Stomach (tissue), 8 donors: ENCODE measurements at regions not wholly inside any gene's neighbourhood (a gene's known extent, or its start where the extent isn't known, plus 50 kb on each side); places are given as distances from the start of the nearest gene placed in this dataset.

Source experiments
- DNase-seq, 2 donors: peaks; one replicate each; pipeline versions ENCODE4 v3.0.0 to v3.0.0-alpha.2; 2013 to 2019
- H3K27ac ChIP-seq, 5 donors: fragments of 200-600 bp in 4 of 5; sonication (generic) in 4 of 5; one replicate each; pipeline ENCODE4 v1.5.1; 2013 to 2019; ENCODE audit warnings: mild to moderate bottlenecking in 1 of 5, moderate library complexity in 1 of 5
- H3K27me3 ChIP-seq, 3 donors: fragments of 200-600 bp; sonication (generic); one replicate each; pipeline ENCODE4 v1.5.1; 2017 to 2019; ENCODE audit warnings: mixed run types in 1 of 3
- H3K36me3 ChIP-seq, 4 donors: fragments of 200-600 bp; sonication (generic); 1 replicate in 3 of 4; 2 replicates in 1 of 4; pipeline ENCODE4 v1.5.1; 2016 to 2019
- H3K4me1 ChIP-seq, 4 donors: fragments of 200-600 bp; sonication (generic); one replicate each; pipeline ENCODE4 v1.5.1; 2016 to 2019
- H3K4me3 ChIP-seq, 4 donors: fragments of 200-600 bp; sonication (generic) in 3 of 4; one replicate each; pipeline ENCODE4 v1.5.1; 2016 to 2019; ENCODE audit warnings: mild to moderate bottlenecking in 1 of 4
- H3K9me3 ChIP-seq, 4 donors: fragments of 200-600 bp; sonication (generic); one replicate each; pipeline ENCODE4 v1.5.1; 2016 to 2019
- EP300 ChIP-seq: sonication (generic); formaldehyde crosslinking; IDR thresholded peaks from one replicate; pipeline ENCODE4 v1.6.1; 2017; ENCODE audit warnings: antibody characterized with exemption
- POLR2A ChIP-seq, 4 donors: fragments of 450-650 bp; IDR thresholded peaks; one replicate each; pipeline ENCODE4 v1.6.1; 2016; ENCODE audit warnings: antibody characterized with exemption in 4 of 4, control low read depth in 2 of 4, mild to moderate bottlenecking in 1 of 4, moderate library complexity in 1 of 4
- POLR2AphosphoS5 ChIP-seq, 3 donors: sonication (generic); formaldehyde crosslinking; IDR thresholded peaks; one replicate each; pipeline ENCODE4 v1.6.1; 2016; ENCODE audit warnings: antibody characterized with exemption in 3 of 3
- WGBS, 5 donors: extraction: QIAGEN DNeasy Blood & Tissue Kit in 3 of 5; methylation state at CpG; one replicate each; pipeline versions ENCODE4 v1.1.5 to v1.1.7; 2013 to 2018; 5-methylcytosine and 5-hydroxymethylcytosine counted together
- intact Hi-C: fragments of 100-400 bp; cut with DNase I; formaldehyde crosslinking; loops from one replicate; pipeline ENCODE4 v1.15.1; 2023; ENCODE audit warnings: low total_unique reads
- TF ChIP-seq, protein P1 (sequence below), 7 experiments: fragments of 450-650 bp in 4 of 7; fragments of 200-600 bp in 3 of 7; sonication (generic) in 3 of 7; IDR thresholded peaks; one replicate each; pipeline ENCODE4 v1.5.1; 2016 to 2019; ENCODE audit warnings: antibody characterized with exemption in 7 of 7, control low read depth in 2 of 7, mild to moderate bottlenecking in 1 of 7
- donor health status: healthy with polysubstance abuse.
- donor health status: Bipolar disorder and iron deficiency.
- donor health status: healthy.

DNA sequence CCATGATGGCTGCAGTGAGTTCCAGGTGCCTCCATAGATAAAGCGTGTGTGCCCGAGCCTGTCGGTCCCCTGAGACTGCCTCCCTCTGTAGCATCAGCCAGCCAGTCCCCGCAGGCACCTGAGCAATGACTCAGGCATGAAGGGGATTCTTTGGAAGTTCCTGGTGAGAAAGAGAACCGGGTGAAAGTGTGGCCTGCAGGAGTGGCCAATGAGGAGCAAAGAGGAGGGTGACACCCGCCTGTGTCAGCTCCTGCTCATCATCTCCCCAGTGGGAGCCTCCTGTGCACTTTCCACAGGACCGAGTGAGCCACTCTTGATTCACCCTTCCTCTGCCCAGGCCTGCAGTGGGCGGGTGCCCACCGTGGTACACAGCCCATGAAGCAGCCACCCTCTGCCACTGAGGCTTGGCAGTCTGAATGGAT lies 71.2 kb upstream of the PTPN1 start:
- no peak for DNase-seq
- Histone ChIP-seq H3K27me3 (no peaks in the 10 kb centered on the region), H3K9me3 (no peaks in the 10 kb centered on the region), H3K4me1 (peaks cover 7 to 35% (median 21%) of the 10 kb centered on the region in 4 donors), H3K4me3 (no peak overlapping the region), H3K27ac (peak overlapping the region in 2 of 5 donors; percentile 73 to 79), H3K36me3 (no peaks in the 10 kb centered on the region)
- 66 to 77% (median 73%) methylated on average over 9 of the region's 9 CpGs for WGBS, 5 donors
- intact Hi-C loops: no loop called here
- TF ChIP-seq EP300: no peak
- TF ChIP-seq POLR2AphosphoS5 (IDR thresholded peaks at IDR 0.05): peak in 1 of 3 donors; percentile 34

DNA sequence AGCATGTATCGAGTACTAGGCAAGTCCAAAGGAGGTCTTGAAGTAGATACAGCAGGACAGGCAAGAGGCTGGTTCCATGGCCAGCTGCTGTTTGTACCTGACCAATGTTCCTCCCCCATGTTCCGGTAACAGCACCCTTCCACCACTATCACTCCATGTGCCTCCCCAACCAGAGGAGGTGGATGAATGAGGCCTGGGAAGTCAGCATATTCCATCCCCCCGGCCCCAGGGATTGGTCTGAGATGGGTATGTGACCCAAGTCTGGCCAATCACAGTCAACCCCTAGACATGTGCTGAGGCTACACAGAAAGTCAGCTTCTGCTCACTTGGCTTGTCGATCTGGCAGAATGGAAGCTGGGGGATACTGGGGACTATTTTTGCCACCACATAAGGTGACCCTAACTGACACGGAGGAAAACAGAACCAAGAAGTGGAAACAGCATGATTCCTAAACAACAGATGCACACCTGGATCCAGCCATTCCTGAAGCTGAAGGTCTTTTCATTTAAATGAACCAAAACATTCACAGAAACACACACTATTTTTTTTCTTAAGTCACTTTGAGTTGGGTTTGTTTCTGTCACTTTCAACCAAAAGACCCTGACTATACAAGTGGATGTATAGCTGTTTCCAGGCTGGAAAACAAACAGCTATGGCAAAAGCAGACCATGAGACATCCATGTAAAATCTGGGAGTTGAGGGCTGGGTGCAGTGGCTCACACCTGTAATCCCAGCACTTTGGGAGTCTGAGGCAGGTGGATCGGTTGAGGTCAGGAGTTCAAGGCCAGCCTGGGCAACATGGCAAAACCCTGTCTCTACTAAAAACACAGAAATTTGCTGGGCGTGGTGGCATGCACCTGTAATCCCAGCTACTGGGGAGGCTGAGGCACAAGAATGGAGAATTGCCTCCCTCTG lies 70.4 kb upstream of the PTPN1 start:
- Histone ChIP-seq H3K36me3 (no peaks in the 10 kb centered on the region), H3K9me3 (no peaks in the 10 kb centered on the region), H3K4me3 (no peak overlapping the region), H3K27ac (peak overlapping the region; percentile 13 to 79 (median 27)), H3K27me3 (no peaks in the 10 kb centered on the region), H3K4me1 (peaks cover 0 to 27% (median 19%) of the 10 kb centered on the region in 4 donors)
- 92 to 98% (median 96%) methylated on average over 7 of the region's 7 CpGs for WGBS, 5 donors
- no peak for DNase-seq
- intact Hi-C loops: no loop called here
- no peak for TF ChIP-seq POLR2AphosphoS5 (IDR thresholded peaks at IDR 0.05)
- TF ChIP-seq EP300: no peak
- TF ChIP-seq POLR2A (IDR thresholded peaks at IDR 0.05): no peak
- TF ChIP-seq, protein P1, sequence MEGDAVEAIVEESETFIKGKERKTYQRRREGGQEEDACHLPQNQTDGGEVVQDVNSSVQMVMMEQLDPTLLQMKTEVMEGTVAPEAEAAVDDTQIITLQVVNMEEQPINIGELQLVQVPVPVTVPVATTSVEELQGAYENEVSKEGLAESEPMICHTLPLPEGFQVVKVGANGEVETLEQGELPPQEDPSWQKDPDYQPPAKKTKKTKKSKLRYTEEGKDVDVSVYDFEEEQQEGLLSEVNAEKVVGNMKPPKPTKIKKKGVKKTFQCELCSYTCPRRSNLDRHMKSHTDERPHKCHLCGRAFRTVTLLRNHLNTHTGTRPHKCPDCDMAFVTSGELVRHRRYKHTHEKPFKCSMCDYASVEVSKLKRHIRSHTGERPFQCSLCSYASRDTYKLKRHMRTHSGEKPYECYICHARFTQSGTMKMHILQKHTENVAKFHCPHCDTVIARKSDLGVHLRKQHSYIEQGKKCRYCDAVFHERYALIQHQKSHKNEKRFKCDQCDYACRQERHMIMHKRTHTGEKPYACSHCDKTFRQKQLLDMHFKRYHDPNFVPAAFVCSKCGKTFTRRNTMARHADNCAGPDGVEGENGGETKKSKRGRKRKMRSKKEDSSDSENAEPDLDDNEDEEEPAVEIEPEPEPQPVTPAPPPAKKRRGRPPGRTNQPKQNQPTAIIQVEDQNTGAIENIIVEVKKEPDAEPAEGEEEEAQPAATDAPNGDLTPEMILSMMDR (IDR thresholded peaks at IDR 0.05): no peak

DNA sequence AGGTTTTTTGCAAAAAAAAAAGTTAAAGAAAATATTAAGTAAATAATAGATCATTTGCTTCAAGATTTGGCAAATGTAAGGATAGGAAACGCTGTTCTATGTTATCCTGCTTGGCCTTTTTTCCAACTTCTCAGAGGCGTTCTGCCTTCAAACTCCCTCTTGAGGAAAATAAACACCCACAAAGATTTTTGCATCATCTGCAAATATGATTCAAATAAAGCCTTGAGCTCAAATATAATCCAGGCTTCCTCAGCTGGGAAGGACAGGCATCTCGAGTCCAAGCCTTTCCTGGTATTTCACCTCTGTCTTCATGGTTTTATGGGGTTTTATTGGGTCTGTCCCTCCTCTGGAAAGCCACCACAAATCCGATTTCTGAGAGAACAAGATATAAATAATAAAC lies 67.7 kb upstream of the PTPN1 start:
- WGBS, 5 donors: 45 to 73% (median 56%) methylated on average over 4 of the region's 4 CpGs
- peaks cover 11 to 42% (median 29%) of the 10 kb centered on the region in 4 donors for H3K4me1 ChIP-seq
- intact Hi-C loops: no loop called here

DNA sequence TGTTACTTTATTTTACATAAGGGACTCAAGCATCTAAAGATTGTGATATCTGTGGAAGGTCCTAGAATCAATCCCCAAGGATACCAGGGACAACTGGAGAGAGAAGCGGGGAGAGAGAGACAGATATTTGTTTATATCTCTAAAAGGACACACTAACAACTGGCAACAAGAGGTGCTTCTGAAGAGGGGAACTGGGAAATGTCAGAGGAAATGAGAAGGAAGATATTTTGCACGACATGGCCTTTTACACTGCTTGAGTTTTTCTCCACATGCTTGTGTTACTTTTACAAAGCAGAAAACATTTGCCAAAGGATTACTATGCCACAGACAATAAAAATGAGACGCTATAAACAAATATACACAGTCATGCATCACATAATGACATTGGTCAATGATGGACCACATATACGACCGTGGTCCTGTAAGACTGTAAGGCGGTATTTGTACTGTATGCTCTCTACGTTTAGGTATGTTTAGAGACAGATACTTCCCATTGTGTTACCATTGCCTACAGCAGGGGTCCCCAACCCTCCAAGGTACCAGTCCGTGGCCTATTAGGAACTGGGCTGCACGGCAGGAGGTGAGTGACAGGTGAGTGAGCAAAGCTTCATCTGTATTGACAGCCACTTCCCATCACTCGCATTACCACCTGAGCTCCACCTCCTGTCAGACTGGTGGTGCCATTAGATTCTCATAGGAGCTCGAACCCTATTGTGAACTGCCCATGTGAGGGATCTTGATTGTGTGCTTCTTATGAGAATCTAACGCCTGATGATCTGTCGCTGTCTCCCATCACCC lies 64.6 kb upstream of the PTPN1 start:
- Histone ChIP-seq H3K4me1 (peaks cover 18 to 45% (median 31%) of the 10 kb centered on the region in 4 donors), H3K27me3 (no peaks in the 10 kb centered on the region), H3K4me3 (no peak overlapping the region), H3K27ac (peak overlapping the region in 3 of 5 donors; percentile 71 to 84 (median 75)), H3K36me3 (no peaks in the 10 kb centered on the region), H3K9me3 (no peaks in the 10 kb centered on the region)
- DNase-seq: no peak
- no peak for TF ChIP-seq POLR2A (IDR thresholded peaks at IDR 0.05)
- TF ChIP-seq, protein P1 (IDR thresholded peaks at IDR 0.05): no peak
- TF ChIP-seq EP300: no peak
- TF ChIP-seq POLR2AphosphoS5 (IDR thresholded peaks at IDR 0.05): no peak
- WGBS, 5 donors: 79 to 84% (median 80%) methylated on average over 13 of the region's 13 CpGs
- intact Hi-C loops: no loop called here

More for the DNA sequence above, 67.7 kb upstream of the PTPN1 start:
- Histone ChIP-seq H3K9me3 (no peaks in the 10 kb centered on the region), H3K36me3 (no peaks in the 10 kb centered on the region), H3K27me3 (no peaks in the 10 kb centered on the region), H3K4me3 (no peak overlapping the region), H3K27ac (peak overlapping the region in 4 of 5 donors; percentile 9 to 79 (median 63))
- TF ChIP-seq, protein P1 (IDR thresholded peaks at IDR 0.05): no peak
- no peak for TF ChIP-seq EP300
- TF ChIP-seq POLR2AphosphoS5 (IDR thresholded peaks at IDR 0.05): no peak
- no peak for TF ChIP-seq POLR2A (IDR thresholded peaks at IDR 0.05)
- no peak for DNase-seq
